K562 (cell line): ENCODE measurements at regions not wholly inside any gene's neighbourhood (a gene's known extent, or its start where the extent isn't known, plus 50 kb on each side); places are given as distances from the start of the nearest gene placed in this dataset.

Experiments used
- ATAC-seq: fragments of 200-7000 bp; cut with Tn5 transposase; 3 replicates; pipeline ENCODE4 v1.9.1; 2020; ENCODE audit warnings: moderate library complexity
- BruUV-seq: library from RNA; stranded (reverse); fragments of 400-500 nt; replicated peaks from 2 replicates; lab custom pipeline; 2021; lab: Mats Ljungman, UMichigan
- CTCF ChIA-PET: fragments of 300-600 bp; formaldehyde crosslinking; extraction: SDS; loops from one replicate; lab custom pipeline; 2021; ENCODE audit warnings: low intra/inter-chr PET ratio; lab: Yijun Ruan, JAX
- POLR2A ChIA-PET: fragments of 300-600, 350-650 bp; sonication (Branson Sonifier 250); formaldehyde crosslinking; extraction: SDS; loops from one replicate; lab custom pipeline; 2021; ENCODE audit warnings: antibody characterized with exemption, inconsistent platforms; lab: Yijun Ruan, JAX
- DNase-seq, 4 experiments: peaks; one replicate each; pipeline versions ENCODE4 v3.0.0 to v3.0.0-alpha.2; 2011 to 2018; ENCODE audit warnings: low spot score in 3 of 4, mixed read lengths in 3 of 4; ENCODE audit errors: extremely low read depth in 1 of 4
- FAIRE-seq: peaks from 2 replicates; lab custom pipeline; 2011; peaks lifted over from hg19 to GRCh38; lab: Jason Lieb, UNC
- H2AFZ ChIP-seq: 2 replicates; pipeline ENCODE4 v1.6.0; 2011; ENCODE audit warnings: low read depth, low read length, control low read depth, inconsistent platforms
- H3K27ac ChIP-seq: fragments of 200-600 bp; 3 replicates; pipeline ENCODE4 v1.8.0; 2011; ENCODE audit warnings: low read depth, mild to moderate bottlenecking, control low read depth, inconsistent platforms, low read length, moderate library complexity, mixed read lengths; ENCODE audit errors: extremely low read depth
- H3K27me3 ChIP-seq, 2 experiments: fragments of 300-600 bp in 1 of 2; 2 replicates in 1 of 2; 3 replicates in 1 of 2; pipeline versions ENCODE4 v1.6.0 to v1.8.0; 2011; ENCODE audit warnings: inconsistent platforms in 2 of 2, low read length in 2 of 2, mild to moderate bottlenecking in 1 of 2, mixed read lengths in 1 of 2, moderate library complexity in 1 of 2; ENCODE audit not compliant: control insufficient read depth in 2 of 2, insufficient read depth in 2 of 2
- H3K36me3 ChIP-seq: fragments of 300-600 bp; 3 replicates; pipeline ENCODE4 v1.8.0; 2011; ENCODE audit warnings: mild to moderate bottlenecking, low read length, inconsistent platforms; ENCODE audit not compliant: control insufficient read depth, insufficient read depth
- H3K4me1 ChIP-seq, 2 experiments: fragments of 200-600 bp in 1 of 2; replicated peaks in 1 of 2; 2 replicates in 1 of 2; 3 replicates in 1 of 2; pipeline versions ENCODE4 v1.5.1 to v1.8.0; 2011; ENCODE audit warnings: inconsistent platforms in 2 of 2, low read length in 2 of 2, mild to moderate bottlenecking in 1 of 2, mixed read lengths in 1 of 2, moderate library complexity in 1 of 2; ENCODE audit not compliant: control insufficient read depth in 2 of 2, insufficient read depth in 2 of 2
- H3K4me2 ChIP-seq: 2 replicates; pipeline ENCODE4 v1.6.1; 2011; ENCODE audit warnings: low read length, control low read depth, inconsistent platforms, mixed read lengths; ENCODE audit not compliant: insufficient read depth
- H3K4me3 ChIP-seq: fragments of 200-600 bp; sonication (generic), shearing (Covaris generic); 2 replicates; pipeline ENCODE4 v1.5.1; 2016; ENCODE audit warnings: control low read depth, inconsistent platforms
- H3K79me2 ChIP-seq: fragments of 200-600 bp; 3 replicates; pipeline ENCODE4 v1.8.0; 2011; ENCODE audit warnings: low read length, inconsistent platforms; ENCODE audit not compliant: control insufficient read depth, insufficient read depth
- H3K9ac ChIP-seq, 2 experiments: 2 replicates each; pipeline versions ENCODE4 v1.6.0 to v1.6.1; 2011; ENCODE audit warnings: low read depth in 2 of 2, low read length in 2 of 2, control low read depth in 1 of 2, inconsistent platforms in 1 of 2, mild to moderate bottlenecking in 1 of 2, mixed read lengths in 1 of 2; ENCODE audit not compliant: insufficient read depth in 1 of 2
- H3K9me1 ChIP-seq: one replicate; pipeline ENCODE4 v1.6.0; 2011; ENCODE audit warnings: inconsistent platforms, mild to moderate bottlenecking, low read length, moderate library complexity; ENCODE audit not compliant: control insufficient read depth, insufficient read depth
- H3K9me3 ChIP-seq: replicated peaks from 2 replicates; pipeline ENCODE4 v1.5.1; 2011; ENCODE audit warnings: low read depth, low read length, inconsistent platforms; ENCODE audit not compliant: control insufficient read depth, insufficient read depth
- H4K20me1 ChIP-seq: replicated peaks from 2 replicates; pipeline ENCODE4 v1.6.1; 2011; ENCODE audit warnings: low read length, inconsistent platforms, mixed read lengths; ENCODE audit not compliant: control insufficient read depth, insufficient read depth
- FIP1L1 ChIP-seq: fragments of 200-400 bp; formaldehyde crosslinking; IDR thresholded peaks from 2 replicates; pipeline ENCODE4 v1.6.1; 2018; ENCODE audit warnings: mild to moderate bottlenecking, low read depth, low read length; ENCODE audit not compliant: poor library complexity, severe bottlenecking
- HDAC2 ChIP-seq: fragments of 450-650 bp; IDR thresholded peaks from 2 replicates; pipeline ENCODE4 v1.6.1; 2016; ENCODE audit warnings: mild to moderate bottlenecking
- HIVEP1 ChIP-seq: fragments of 250-450 bp; sonication (Bioruptor Pico); IDR thresholded peaks from 2 replicates; pipeline ENCODE4 v1.4.0; 2020; ENCODE audit warnings: mild to moderate bottlenecking
- KDM1A ChIP-seq, 2 experiments: fragments of 450-650 bp; IDR thresholded peaks; 2 replicates each; pipeline ENCODE4 v1.6.1; 2016; ENCODE audit warnings: mild to moderate bottlenecking in 2 of 2
- MIER1 ChIP-seq: fragments of 450-650 bp; IDR thresholded peaks from 2 replicates; pipeline ENCODE4 v1.6.1; 2016; ENCODE audit warnings: antibody characterized with exemption, mild to moderate bottlenecking, low read depth
- NFE2L1 ChIP-seq: fragments of 450-650 bp; IDR thresholded peaks from 2 replicates; pipeline ENCODE4 v1.6.1; 2016; ENCODE audit warnings: missing genetic modification characterization, low read depth, mild to moderate bottlenecking, missing compliant biosample characterization, moderate library complexity, borderline replicate concordance
- POLR2G ChIP-seq: fragments of 200-400 bp; formaldehyde crosslinking; IDR thresholded peaks from 2 replicates; pipeline ENCODE4 v1.6.1; 2017; ENCODE audit warnings: low read depth, mild to moderate bottlenecking, antibody characterized with exemption, low read length, moderate library complexity
- RHOXF2B ChIP-seq: fragments of 250-450 bp; sonication (Bioruptor Pico); conservative IDR thresholded peaks from 2 replicates; pipeline ENCODE4 v1.5.1; 2021
- SIN3B ChIP-seq: fragments of 450-650 bp; IDR thresholded peaks from 2 replicates; pipeline ENCODE4 v1.6.1; 2017; ENCODE audit warnings: low read depth, mild to moderate bottlenecking, moderate library complexity
- SMAD3 ChIP-seq: fragments of 450-650 bp; formaldehyde crosslinking; conservative IDR thresholded peaks from 2 replicates; pipeline ENCODE4 v1.4.0; 2020; ENCODE audit warnings: mild to moderate bottlenecking
- SP2 ChIP-seq: IDR thresholded peaks from 2 replicates; pipeline ENCODE4 v1.6.1; 2011; ENCODE audit warnings: mild to moderate bottlenecking, low read depth, low read length, moderate library complexity; ENCODE audit not compliant: poor library complexity, severe bottlenecking; ENCODE audit errors: extremely low read depth
- SPI1 ChIP-seq: IDR thresholded peaks from 2 replicates; pipeline ENCODE4 v1.6.1; 2011; ENCODE audit warnings: low read depth, low read length, control low read depth, borderline replicate concordance
- ZC3H11A ChIP-seq: IDR thresholded peaks from 2 replicates; pipeline ENCODE4 v1.6.1; 2012; ENCODE audit warnings: low read depth, low read length, improper control_type of control experiment
- ZNF134 ChIP-seq: fragments of 250-450 bp; sonication (Bioruptor Pico); conservative IDR thresholded peaks from 2 replicates; pipeline ENCODE4 v1.4.0; 2020
- ZNF24 ChIP-seq: fragments of 450-650 bp; IDR thresholded peaks from 2 replicates; pipeline ENCODE4 v1.6.1; 2016
- ZNF561 ChIP-seq: fragments of 450-650 bp; formaldehyde crosslinking; conservative IDR thresholded peaks from 2 replicates; pipeline ENCODE4 v1.4.0; 2020; ENCODE audit warnings: mild to moderate bottlenecking, moderate library complexity
- in situ Hi-C: fragments of 300-500 bp; cut with MboI; formaldehyde crosslinking; loops from 4 replicates; pipeline ENCODE4 v1.15.0; 2018; ENCODE audit warnings: inconsistent platforms, mixed read lengths
- intact Hi-C: fragments of 100-400 bp; cut with micrococcal nuclease; formaldehyde crosslinking; loops from 2 replicates; pipeline ENCODE4 v1.14.2; 2022

- no TSS peak for BruUV-seq
- Histone ChIP-seq H3K79me2 (no peaks in the 10 kb centered on the region), H3K27me3 (no peaks in the 10 kb centered on the region), H3K4me3 (no peak overlapping the region), H3K36me3 (no peaks in the 10 kb centered on the region), H2AFZ (no peak overlapping the region), H3K4me2 (no peak overlapping the region), H3K9me3 (no peaks in the 10 kb centered on the region), H4K20me1 (no peaks in the 10 kb centered on the region), H3K9me1 (no peaks in the 10 kb centered on the region), H3K4me1 (no peaks in the 10 kb centered on the region), H3K9ac (no peak overlapping the region), H3K27ac (no peak overlapping the region)
- DNase-seq: no peak
- intact Hi-C loops: no loop called here
- in situ Hi-C loops: no loop called here
- ChIA-PET CTCF (no interaction called here), POLR2A (no interaction called here)
- TF ChIP-seq SMAD3 (CRISPR knock-in tag): no peak
- no peak for TF ChIP-seq FIP1L1
- TF ChIP-seq HDAC2: no peak
- TF ChIP-seq ZNF134: no peak
- no peak for TF ChIP-seq ZNF561
- TF ChIP-seq POLR2G: no peak
- TF ChIP-seq HIVEP1 (CRISPR knock-in tag): no peak
- no peak for TF ChIP-seq ZC3H11A
- TF ChIP-seq NFE2L1 (tag): no peak
- no peak for TF ChIP-seq RHOXF2B (CRISPR knock-in tag)
- TF ChIP-seq SP2: no peak
- no peak for TF ChIP-seq MIER1
- no peak for TF ChIP-seq KDM1A (IDR thresholded peaks at IDR 0.05)
- TF ChIP-seq SPI1: no peak
- no peak for TF ChIP-seq ZNF24
- no peak for TF ChIP-seq SIN3B
- ATAC-seq: no peak
- FAIRE-seq: no peak
These were observed 813.3 kb downstream of the BCL11B start for GRCh38 chr14:98458702-98459101.
